ENCODE measurements at regions not wholly inside any gene's neighbourhood (a gene's known extent, or its start where the extent isn't known, plus 50 kb on each side); places are given as distances from the start of the nearest gene placed in this dataset.

GRCh38 chr3:153961494-153961893, 159.7 kb upstream of the ARHGEF26 start (continued):
- TF ChIP-seq ZNF121 (CRISPR knock-in tag; IDR thresholded peaks at IDR 0.05) (no peak), TEAD1 (CRISPR knock-in tag; IDR thresholded peaks at IDR 0.05) (no peak), ERG (CRISPR knock-in tag; IDR thresholded peaks at IDR 0.05) (no peak), USF1 (CRISPR knock-in tag; IDR thresholded peaks at IDR 0.05) (no peak), AR (CRISPR knock-in tag; IDR thresholded peaks at IDR 0.05) (no peak), MXD4 (CRISPR knock-in tag; IDR thresholded peaks at IDR 0.05; ENCODE audit: borderline replicate concordance) (no peak)

- H3K9me3 Mint-ChIP-seq: peaks cover 14% of the 10 kb centered on the region
- H3K4me3 Mint-ChIP-seq: no peak overlapping the region
- no peak for ATAC-seq
- CTCF ChIA-PET: no interaction called here
- no peaks in the 10 kb centered on the region for H3K27me3 Mint-ChIP-seq (ENCODE audit: low read depth)
- peaks cover 10% of the 10 kb centered on the region for H3K4me1 Mint-ChIP-seq
- DNase-seq (ENCODE audit: low spot score): no peak
- no peak for TF ChIP-seq AR (CRISPR knock-in tag; IDR thresholded peaks at IDR 0.05)
- no peak for TF ChIP-seq MXD4 (CRISPR knock-in tag; IDR thresholded peaks at IDR 0.05; ENCODE audit: borderline replicate concordance)
- TF ChIP-seq ATF3 (CRISPR knock-in tag; conservative IDR thresholded peaks at IDR 0.05): no peak
- TF ChIP-seq ZBTB43 (CRISPR knock-in tag; IDR thresholded peaks at IDR 0.05): no peak
- TF ChIP-seq ATF2 (CRISPR knock-in tag; IDR thresholded peaks at IDR 0.05; ENCODE audit: borderline replicate concordance, low read depth): no peak
- no peak for TF ChIP-seq ELF4 (CRISPR knock-in tag; IDR thresholded peaks at IDR 0.05; ENCODE audit: low read depth)
- no peak for TF ChIP-seq ZBTB21 (CRISPR knock-in tag; IDR thresholded peaks at IDR 0.05; ENCODE audit: borderline replicate concordance)
- no peak for TF ChIP-seq MYBL2 (CRISPR knock-in tag; IDR thresholded peaks at IDR 0.05)
- TF ChIP-seq GRHL2 (CRISPR knock-in tag; IDR thresholded peaks at IDR 0.05; ENCODE audit: insufficient replicate concordance, severe bottlenecking): no peak
- TF ChIP-seq JUN (CRISPR knock-in tag; IDR thresholded peaks at IDR 0.05): no peak
- TF ChIP-seq TEAD4 (CRISPR knock-in tag; IDR thresholded peaks at IDR 0.05): no peak
- TF ChIP-seq SOX15 (CRISPR knock-in tag; IDR thresholded peaks at IDR 0.05): no peak
- TF ChIP-seq RORB (CRISPR knock-in tag; IDR thresholded peaks at IDR 0.05): no peak
- no peak overlapping the region for H3K27ac Mint-ChIP-seq
- POLR2A ChIA-PET: no interaction called here
- no peaks in the 10 kb centered on the region for H3K36me3 Mint-ChIP-seq
Measured at GRCh38 chr3:153963012-153963411, 158.2 kb upstream of the ARHGEF26 start.

All from WTC11 (cell line).